ENCODE measurements at regions not wholly inside any gene's neighbourhood (a gene's known extent, or its start where the extent isn't known, plus 50 kb on each side); places are given as distances from the start of the nearest gene placed in this dataset.

DNA sequence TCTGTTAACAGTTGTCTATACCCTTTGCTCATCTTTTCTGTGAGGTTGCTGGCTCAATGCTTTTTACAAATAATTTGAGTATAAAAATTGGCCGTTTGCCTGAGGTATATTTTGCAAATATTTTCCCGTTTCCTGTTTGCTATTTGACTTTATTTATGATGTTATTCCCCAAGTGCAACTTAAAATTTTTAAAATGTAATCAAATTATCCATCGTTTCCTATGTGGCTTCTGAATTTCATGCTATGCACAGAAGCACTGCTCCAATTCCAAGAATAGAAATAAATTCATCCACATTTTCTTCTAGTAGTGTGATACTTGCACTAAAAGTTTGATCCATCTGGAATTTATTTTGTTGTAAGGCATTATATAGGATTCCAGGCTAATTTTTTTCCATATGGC lies 123.6 kb downstream of the ZNF608 start:
- H3K27ac ChIP-seq (ENCODE audit: low read depth, low read length) = no peak overlapping the region
- H3K79me2 ChIP-seq (ENCODE audit: insufficient read depth, low read length) = no peaks in the 10 kb centered on the region
- H3K4me1 ChIP-seq (ENCODE audit: insufficient read depth, low read length) = no peaks in the 10 kb centered on the region
- no peaks in the 10 kb centered on the region for H3K27me3 ChIP-seq (ENCODE audit: insufficient read depth, low read length)
- no peak for DNase-seq (ENCODE audit: insufficient read length, low spot score, missing footprints)
- H3K9me3 ChIP-seq (ENCODE audit: low read depth, low read length) = no peaks in the 10 kb centered on the region
- H3K4me2 ChIP-seq (ENCODE audit: insufficient read depth, low read length) = no peak overlapping the region
- no peak overlapping the region for H2AFZ ChIP-seq (ENCODE audit: low read length)
- H4K20me1 ChIP-seq (ENCODE audit: insufficient read depth, low read length) = no peaks in the 10 kb centered on the region
- H3K4me3 ChIP-seq (ENCODE audit: insufficient read depth, low read length) = no peak overlapping the region
- no peaks in the 10 kb centered on the region for H3K36me3 ChIP-seq (ENCODE audit: insufficient read depth, low read length)
- TF ChIP-seq, protein P1, sequence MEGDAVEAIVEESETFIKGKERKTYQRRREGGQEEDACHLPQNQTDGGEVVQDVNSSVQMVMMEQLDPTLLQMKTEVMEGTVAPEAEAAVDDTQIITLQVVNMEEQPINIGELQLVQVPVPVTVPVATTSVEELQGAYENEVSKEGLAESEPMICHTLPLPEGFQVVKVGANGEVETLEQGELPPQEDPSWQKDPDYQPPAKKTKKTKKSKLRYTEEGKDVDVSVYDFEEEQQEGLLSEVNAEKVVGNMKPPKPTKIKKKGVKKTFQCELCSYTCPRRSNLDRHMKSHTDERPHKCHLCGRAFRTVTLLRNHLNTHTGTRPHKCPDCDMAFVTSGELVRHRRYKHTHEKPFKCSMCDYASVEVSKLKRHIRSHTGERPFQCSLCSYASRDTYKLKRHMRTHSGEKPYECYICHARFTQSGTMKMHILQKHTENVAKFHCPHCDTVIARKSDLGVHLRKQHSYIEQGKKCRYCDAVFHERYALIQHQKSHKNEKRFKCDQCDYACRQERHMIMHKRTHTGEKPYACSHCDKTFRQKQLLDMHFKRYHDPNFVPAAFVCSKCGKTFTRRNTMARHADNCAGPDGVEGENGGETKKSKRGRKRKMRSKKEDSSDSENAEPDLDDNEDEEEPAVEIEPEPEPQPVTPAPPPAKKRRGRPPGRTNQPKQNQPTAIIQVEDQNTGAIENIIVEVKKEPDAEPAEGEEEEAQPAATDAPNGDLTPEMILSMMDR (IDR thresholded peaks at IDR 0.05; ENCODE audit: extremely low read depth, low read depth, low read length) = no peak

DNA sequence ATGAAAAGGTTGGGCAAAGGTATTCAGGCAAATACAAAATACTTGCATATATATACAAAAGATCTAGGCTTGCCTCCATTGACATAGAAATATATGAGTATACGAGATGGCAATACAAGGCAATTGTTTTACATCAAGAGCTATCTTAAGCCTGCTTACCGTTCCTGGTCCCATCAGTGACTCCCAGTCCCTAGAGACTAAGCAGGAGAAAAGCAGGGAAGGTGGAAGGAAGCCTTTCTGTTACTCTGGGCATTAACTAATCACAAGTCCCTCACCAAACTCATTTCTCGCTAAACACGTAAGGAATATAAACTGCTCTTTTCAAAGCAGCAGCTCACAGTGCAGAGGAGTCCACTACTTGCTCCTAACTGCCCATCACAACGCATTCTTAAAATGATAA lies 125.2 kb downstream of the ZNF608 start:
- H3K79me2 ChIP-seq (ENCODE audit: insufficient read depth, low read length) = no peaks in the 10 kb centered on the region
- no peak overlapping the region for H3K4me2 ChIP-seq (ENCODE audit: insufficient read depth, low read length)
- no peaks in the 10 kb centered on the region for H3K9me3 ChIP-seq (ENCODE audit: low read depth, low read length)
- no peak overlapping the region for H3K4me3 ChIP-seq (ENCODE audit: insufficient read depth, low read length)
- no peak for DNase-seq (ENCODE audit: insufficient read length, low spot score, missing footprints)
- no peaks in the 10 kb centered on the region for H3K4me1 ChIP-seq (ENCODE audit: insufficient read depth, low read length)
- no peaks in the 10 kb centered on the region for H3K36me3 ChIP-seq (ENCODE audit: insufficient read depth, low read length)
- no peaks in the 10 kb centered on the region for H4K20me1 ChIP-seq (ENCODE audit: insufficient read depth, low read length)
- H3K27me3 ChIP-seq (ENCODE audit: insufficient read depth, low read length) = no peaks in the 10 kb centered on the region
- no peak overlapping the region for H3K27ac ChIP-seq (ENCODE audit: low read depth, low read length)
- TF ChIP-seq, protein P1 (IDR thresholded peaks at IDR 0.05; ENCODE audit: extremely low read depth, low read depth, low read length) = no peak
- H2AFZ ChIP-seq (ENCODE audit: low read length) = no peak overlapping the region

DNA sequence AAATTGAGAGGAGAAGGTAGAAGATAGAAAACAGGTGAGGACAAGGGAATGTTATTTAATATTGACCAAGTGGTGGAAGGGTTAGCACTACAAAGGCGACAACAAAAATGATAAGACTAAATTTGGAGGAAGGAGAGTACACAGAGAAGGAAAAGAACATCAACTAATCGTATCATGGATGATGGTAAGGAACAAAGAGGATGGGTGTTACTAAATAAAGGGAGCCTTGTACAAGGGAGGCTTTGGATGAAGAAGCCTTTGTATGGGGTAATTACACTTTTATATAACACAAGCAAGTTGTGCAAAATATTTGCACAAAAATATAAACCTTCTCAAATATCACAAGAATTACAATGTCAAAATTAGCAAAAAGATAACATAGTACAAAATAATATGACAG lies 125.7 kb downstream of the ZNF608 start:
- Histone ChIP-seq H3K4me2 (ENCODE audit: insufficient read depth, low read length) (no peak overlapping the region), H3K79me2 (ENCODE audit: insufficient read depth, low read length) (no peaks in the 10 kb centered on the region), H3K4me1 (ENCODE audit: insufficient read depth, low read length) (no peaks in the 10 kb centered on the region), H3K27me3 (ENCODE audit: insufficient read depth, low read length) (no peaks in the 10 kb centered on the region), H4K20me1 (ENCODE audit: insufficient read depth, low read length) (no peaks in the 10 kb centered on the region), H3K36me3 (ENCODE audit: insufficient read depth, low read length) (no peaks in the 10 kb centered on the region), H3K9me3 (ENCODE audit: low read depth, low read length) (no peaks in the 10 kb centered on the region), H2AFZ (ENCODE audit: low read length) (no peak overlapping the region), H3K27ac (ENCODE audit: low read depth, low read length) (no peak overlapping the region), H3K4me3 (ENCODE audit: insufficient read depth, low read length) (no peak overlapping the region)
- DNase-seq (ENCODE audit: insufficient read length, low spot score, missing footprints) = no peak
- TF ChIP-seq, protein P1 (IDR thresholded peaks at IDR 0.05; ENCODE audit: extremely low read depth, low read depth, low read length) = no peak

DNA sequence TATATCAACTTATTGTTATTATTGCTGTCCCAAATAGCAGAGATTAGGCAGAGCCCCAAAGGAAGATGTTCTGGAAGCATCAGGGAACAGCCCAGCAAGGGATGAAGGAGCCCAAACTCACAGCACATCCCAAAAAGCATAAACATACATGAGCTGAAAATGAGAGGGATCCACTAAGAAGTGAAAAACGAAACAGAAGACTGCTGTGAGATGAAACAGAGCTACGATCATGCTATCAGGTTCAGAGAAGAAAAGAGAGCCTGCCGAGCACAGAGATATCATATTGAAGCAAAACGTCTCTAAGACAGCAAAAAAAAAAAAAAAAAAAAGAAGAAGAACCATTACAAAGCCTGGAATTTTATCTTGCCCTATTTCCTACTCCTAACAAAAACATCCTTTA lies 127.3 kb downstream of the ZNF608 start:
- Histone ChIP-seq H3K27ac (ENCODE audit: low read depth, low read length) (no peak overlapping the region), H4K20me1 (ENCODE audit: insufficient read depth, low read length) (no peaks in the 10 kb centered on the region), H3K4me1 (ENCODE audit: insufficient read depth, low read length) (no peaks in the 10 kb centered on the region), H3K27me3 (ENCODE audit: insufficient read depth, low read length) (no peaks in the 10 kb centered on the region), H3K36me3 (ENCODE audit: insufficient read depth, low read length) (no peaks in the 10 kb centered on the region), H3K79me2 (ENCODE audit: insufficient read depth, low read length) (no peaks in the 10 kb centered on the region), H3K4me3 (ENCODE audit: insufficient read depth, low read length) (no peak overlapping the region), H3K9me3 (ENCODE audit: low read depth, low read length) (no peaks in the 10 kb centered on the region), H2AFZ (ENCODE audit: low read length) (no peak overlapping the region), H3K4me2 (ENCODE audit: insufficient read depth, low read length) (no peak overlapping the region)
- TF ChIP-seq, protein P1 (IDR thresholded peaks at IDR 0.05; ENCODE audit: extremely low read depth, low read depth, low read length) = no peak
- DNase-seq (ENCODE audit: insufficient read length, low spot score, missing footprints) = no peak
